ENCODE measurements at regions not wholly inside any gene's neighbourhood (a gene's known extent, or its start where the extent isn't known, plus 50 kb on each side); places are given as distances from the start of the nearest gene placed in this dataset.

DNA sequence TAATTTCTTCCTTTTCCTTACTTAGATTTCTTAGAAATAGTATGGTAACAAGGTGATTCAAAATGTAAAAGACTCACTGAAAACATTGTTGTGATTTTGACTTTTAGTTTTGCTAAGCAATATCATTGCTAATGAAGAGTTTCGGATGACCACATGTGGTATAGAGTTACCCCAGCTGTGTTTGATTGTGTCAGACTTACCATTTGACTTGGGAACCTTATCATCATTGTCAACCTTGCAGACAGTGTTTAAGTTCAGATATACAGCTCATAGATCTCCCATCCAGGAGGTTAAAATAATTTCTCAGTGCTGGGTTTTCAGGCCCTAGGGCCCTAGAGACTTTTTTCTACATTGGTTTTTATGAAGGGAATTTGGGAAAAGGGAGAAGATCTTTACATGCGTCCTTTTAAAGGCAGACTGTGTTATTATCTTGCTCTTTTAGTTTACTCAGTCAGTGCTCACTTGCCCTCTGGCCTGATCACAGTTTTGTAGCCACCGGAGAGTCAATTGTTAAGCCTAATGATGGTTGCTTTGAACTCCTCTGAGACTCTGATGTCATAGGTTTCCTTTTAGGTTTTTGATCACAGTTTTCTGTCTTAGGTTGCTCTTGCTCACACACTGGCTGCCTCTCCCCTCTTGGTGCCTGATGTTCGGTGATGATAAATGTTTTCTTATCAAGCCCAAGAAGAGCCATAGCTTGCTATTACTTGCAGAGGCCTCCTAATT lies 133.5 kb upstream of the ZPLD1 start:
- TF ChIP-seq, protein P1, sequence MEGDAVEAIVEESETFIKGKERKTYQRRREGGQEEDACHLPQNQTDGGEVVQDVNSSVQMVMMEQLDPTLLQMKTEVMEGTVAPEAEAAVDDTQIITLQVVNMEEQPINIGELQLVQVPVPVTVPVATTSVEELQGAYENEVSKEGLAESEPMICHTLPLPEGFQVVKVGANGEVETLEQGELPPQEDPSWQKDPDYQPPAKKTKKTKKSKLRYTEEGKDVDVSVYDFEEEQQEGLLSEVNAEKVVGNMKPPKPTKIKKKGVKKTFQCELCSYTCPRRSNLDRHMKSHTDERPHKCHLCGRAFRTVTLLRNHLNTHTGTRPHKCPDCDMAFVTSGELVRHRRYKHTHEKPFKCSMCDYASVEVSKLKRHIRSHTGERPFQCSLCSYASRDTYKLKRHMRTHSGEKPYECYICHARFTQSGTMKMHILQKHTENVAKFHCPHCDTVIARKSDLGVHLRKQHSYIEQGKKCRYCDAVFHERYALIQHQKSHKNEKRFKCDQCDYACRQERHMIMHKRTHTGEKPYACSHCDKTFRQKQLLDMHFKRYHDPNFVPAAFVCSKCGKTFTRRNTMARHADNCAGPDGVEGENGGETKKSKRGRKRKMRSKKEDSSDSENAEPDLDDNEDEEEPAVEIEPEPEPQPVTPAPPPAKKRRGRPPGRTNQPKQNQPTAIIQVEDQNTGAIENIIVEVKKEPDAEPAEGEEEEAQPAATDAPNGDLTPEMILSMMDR (IDR thresholded peaks at IDR 0.05; ENCODE audit: poor library complexity), result no peak
- TF ChIP-seq EZH2 (IDR thresholded peaks at IDR 0.05; ENCODE audit: borderline replicate concordance), result no peak
